Mammary epithelial cell (primary cell): ENCODE measurements at regions not wholly inside any gene's neighbourhood (a gene's known extent, or its start where the extent isn't known, plus 50 kb on each side); places are given as distances from the start of the nearest gene placed in this dataset.

ENCODE experiments used
- EZH2 ChIP-seq: IDR thresholded peaks from 2 replicates; pipeline ENCODE4 v1.6.1; 2012; ENCODE audit warnings: low read length, inconsistent platforms, borderline replicate concordance
- TF ChIP-seq, protein P1 (sequence below), 2 donors: IDR thresholded peaks in 1 of 2; conservative IDR thresholded peaks in 1 of 2; 2 replicates each; pipeline ENCODE4 v1.5.1; 2011 to 2012; ENCODE audit warnings: inconsistent platforms in 2 of 2, low read length in 2 of 2, mild to moderate bottlenecking in 2 of 2, control low read depth in 1 of 2, low read depth in 1 of 2; ENCODE audit not compliant: insufficient read depth in 1 of 2; ENCODE audit errors: extremely low read depth in 1 of 2

DNA sequence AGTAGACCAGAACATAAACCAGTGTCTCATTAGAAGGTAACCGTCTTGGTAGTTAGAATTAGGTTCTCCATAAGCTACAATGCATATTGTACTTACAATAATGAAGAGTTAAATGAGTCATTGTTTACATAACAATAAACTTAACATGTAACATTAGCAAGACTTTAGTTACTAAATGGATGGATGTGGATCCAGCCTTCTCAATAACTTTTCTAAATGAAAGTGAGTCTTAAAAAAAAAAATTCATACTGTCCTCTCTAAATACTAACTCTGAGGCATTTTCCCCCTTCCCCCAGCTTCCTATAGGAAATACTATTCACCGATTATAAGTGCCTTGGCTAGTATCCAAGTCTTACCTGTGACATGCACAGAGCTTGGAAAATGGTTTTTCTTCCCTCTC lies 155.3 kb downstream of the CYB561 start:
- TF ChIP-seq, protein P1, sequence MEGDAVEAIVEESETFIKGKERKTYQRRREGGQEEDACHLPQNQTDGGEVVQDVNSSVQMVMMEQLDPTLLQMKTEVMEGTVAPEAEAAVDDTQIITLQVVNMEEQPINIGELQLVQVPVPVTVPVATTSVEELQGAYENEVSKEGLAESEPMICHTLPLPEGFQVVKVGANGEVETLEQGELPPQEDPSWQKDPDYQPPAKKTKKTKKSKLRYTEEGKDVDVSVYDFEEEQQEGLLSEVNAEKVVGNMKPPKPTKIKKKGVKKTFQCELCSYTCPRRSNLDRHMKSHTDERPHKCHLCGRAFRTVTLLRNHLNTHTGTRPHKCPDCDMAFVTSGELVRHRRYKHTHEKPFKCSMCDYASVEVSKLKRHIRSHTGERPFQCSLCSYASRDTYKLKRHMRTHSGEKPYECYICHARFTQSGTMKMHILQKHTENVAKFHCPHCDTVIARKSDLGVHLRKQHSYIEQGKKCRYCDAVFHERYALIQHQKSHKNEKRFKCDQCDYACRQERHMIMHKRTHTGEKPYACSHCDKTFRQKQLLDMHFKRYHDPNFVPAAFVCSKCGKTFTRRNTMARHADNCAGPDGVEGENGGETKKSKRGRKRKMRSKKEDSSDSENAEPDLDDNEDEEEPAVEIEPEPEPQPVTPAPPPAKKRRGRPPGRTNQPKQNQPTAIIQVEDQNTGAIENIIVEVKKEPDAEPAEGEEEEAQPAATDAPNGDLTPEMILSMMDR (conservative IDR thresholded peaks at IDR 0.05 in 1 of 2, IDR thresholded peaks at IDR 0.05 in 1 of 2; ENCODE audit: extremely low read depth in 1 of 2, insufficient read depth in 1 of 2, low read depth in 1 of 2, low read length in 2 of 2) = no peak
- TF ChIP-seq EZH2 = no peak
